SK-N-SH (cell line): ENCODE measurements at regions not wholly inside any gene's neighbourhood (a gene's known extent, or its start where the extent isn't known, plus 50 kb on each side); places are given as distances from the start of the nearest gene placed in this dataset.

ENCODE experiments used
- CTCF ChIP-seq: fragments of 200-600 bp; sonication (generic); IDR thresholded peaks from 2 replicates; pipeline ENCODE4 v1.6.1; 2017; ENCODE audit warnings: antibody characterized with exemption, mild to moderate bottlenecking, moderate library complexity
- EZH2phosphoT487 ChIP-seq: fragments of 200-600 bp; sonication (generic); IDR thresholded peaks from 2 replicates; pipeline ENCODE4 v1.6.1; 2017; ENCODE audit warnings: low read depth, mixed run types, mild to moderate bottlenecking, antibody characterized with exemption, moderate library complexity, borderline replicate concordance
- GABPA ChIP-seq: IDR thresholded peaks from 2 replicates; pipeline ENCODE4 v1.4.0; 2012; ENCODE audit warnings: low read depth, mild to moderate bottlenecking
- GATA2 ChIP-seq: sonication (generic); formaldehyde crosslinking; IDR thresholded peaks from 2 replicates; pipeline ENCODE4 v1.5.0; 2020; ENCODE audit warnings: mild to moderate bottlenecking, missing genetic modification reagents
- NFIC ChIP-seq: IDR thresholded peaks from 2 replicates; pipeline ENCODE4 v1.4.0; 2012; ENCODE audit warnings: borderline replicate concordance
- RAD21 ChIP-seq: IDR thresholded peaks from 2 replicates; pipeline ENCODE4 v1.6.1; 2012; ENCODE audit warnings: mild to moderate bottlenecking, low read length
- RFX5 ChIP-seq: IDR thresholded peaks from 2 replicates; pipeline ENCODE4 v1.6.1; 2012; ENCODE audit warnings: mild to moderate bottlenecking, improper control_type of control experiment, low read length
- SIN3A ChIP-seq: IDR thresholded peaks from 2 replicates; pipeline ENCODE4 v1.6.1; 2012; ENCODE audit warnings: low read depth, mild to moderate bottlenecking, low read length, moderate library complexity, borderline replicate concordance
- TCF12 ChIP-seq: IDR thresholded peaks from 2 replicates; pipeline ENCODE4 v1.4.0; 2012
- TF ChIP-seq, protein P1 (sequence below): IDR thresholded peaks from 2 replicates; pipeline ENCODE4; 2012
- TF ChIP-seq, protein P2 (sequence below): IDR thresholded peaks from 2 replicates; pipeline ENCODE4 v1.4.0; 2012; ENCODE audit warnings: low read depth, borderline replicate concordance
- TF ChIP-seq, protein P3 (sequence below): IDR thresholded peaks from 2 replicates; pipeline ENCODE4 v1.6.1; 2012; ENCODE audit warnings: mild to moderate bottlenecking, low read depth, low read length, moderate library complexity

DNA sequence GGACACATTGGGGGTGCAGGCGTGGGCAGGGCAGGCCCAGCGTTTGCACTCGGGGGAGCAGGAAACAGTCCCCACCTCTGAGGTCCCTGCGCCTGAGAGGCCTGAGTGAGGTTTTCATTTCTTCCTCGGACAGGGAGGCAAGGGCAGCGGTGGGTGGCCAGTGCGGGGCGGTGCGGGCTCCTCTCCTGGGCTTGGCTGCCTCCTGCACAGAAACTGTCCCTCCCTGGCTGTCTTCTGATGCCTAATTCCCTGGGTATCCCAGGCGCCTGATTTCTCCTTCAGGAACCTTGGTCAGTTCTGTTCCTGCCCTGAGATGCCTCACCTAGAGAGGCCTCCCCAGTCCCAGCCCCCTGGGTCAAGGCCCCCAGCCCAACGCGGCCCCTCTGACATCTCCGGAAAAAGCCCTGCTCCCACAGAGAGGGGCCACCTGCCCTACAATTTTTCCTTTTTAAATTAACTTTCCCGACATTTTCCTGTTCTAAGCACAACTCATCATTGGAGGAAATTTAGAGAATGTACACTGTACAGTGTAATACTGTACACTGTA lies 260.3 kb downstream of the ADGRD1 start:
- TF ChIP-seq, protein P1, sequence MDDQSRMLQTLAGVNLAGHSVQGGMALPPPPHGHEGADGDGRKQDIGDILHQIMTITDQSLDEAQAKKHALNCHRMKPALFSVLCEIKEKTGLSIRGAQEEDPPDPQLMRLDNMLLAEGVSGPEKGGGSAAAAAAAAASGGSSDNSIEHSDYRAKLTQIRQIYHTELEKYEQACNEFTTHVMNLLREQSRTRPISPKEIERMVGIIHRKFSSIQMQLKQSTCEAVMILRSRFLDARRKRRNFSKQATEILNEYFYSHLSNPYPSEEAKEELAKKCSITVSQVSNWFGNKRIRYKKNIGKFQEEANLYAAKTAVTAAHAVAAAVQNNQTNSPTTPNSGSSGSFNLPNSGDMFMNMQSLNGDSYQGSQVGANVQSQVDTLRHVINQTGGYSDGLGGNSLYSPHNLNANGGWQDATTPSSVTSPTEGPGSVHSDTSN = no peak
- TF ChIP-seq, protein P2, sequence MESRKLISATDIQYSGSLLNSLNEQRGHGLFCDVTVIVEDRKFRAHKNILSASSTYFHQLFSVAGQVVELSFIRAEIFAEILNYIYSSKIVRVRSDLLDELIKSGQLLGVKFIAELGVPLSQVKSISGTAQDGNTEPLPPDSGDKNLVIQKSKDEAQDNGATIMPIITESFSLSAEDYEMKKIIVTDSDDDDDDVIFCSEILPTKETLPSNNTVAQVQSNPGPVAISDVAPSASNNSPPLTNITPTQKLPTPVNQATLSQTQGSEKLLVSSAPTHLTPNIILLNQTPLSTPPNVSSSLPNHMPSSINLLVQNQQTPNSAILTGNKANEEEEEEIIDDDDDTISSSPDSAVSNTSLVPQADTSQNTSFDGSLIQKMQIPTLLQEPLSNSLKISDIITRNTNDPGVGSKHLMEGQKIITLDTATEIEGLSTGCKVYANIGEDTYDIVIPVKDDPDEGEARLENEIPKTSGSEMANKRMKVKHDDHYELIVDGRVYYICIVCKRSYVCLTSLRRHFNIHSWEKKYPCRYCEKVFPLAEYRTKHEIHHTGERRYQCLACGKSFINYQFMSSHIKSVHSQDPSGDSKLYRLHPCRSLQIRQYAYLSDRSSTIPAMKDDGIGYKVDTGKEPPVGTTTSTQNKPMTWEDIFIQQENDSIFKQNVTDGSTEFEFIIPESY = no peak
- no peak for TF ChIP-seq RAD21
- TF ChIP-seq TCF12 = no peak
- TF ChIP-seq CTCF = no peak
- no peak for TF ChIP-seq EZH2phosphoT487
- no peak for TF ChIP-seq GATA2 (CRISPR knock-in tag)
- TF ChIP-seq NFIC = no peak
- no peak for TF ChIP-seq RFX5
- no peak for TF ChIP-seq SIN3A
- TF ChIP-seq, protein P3, sequence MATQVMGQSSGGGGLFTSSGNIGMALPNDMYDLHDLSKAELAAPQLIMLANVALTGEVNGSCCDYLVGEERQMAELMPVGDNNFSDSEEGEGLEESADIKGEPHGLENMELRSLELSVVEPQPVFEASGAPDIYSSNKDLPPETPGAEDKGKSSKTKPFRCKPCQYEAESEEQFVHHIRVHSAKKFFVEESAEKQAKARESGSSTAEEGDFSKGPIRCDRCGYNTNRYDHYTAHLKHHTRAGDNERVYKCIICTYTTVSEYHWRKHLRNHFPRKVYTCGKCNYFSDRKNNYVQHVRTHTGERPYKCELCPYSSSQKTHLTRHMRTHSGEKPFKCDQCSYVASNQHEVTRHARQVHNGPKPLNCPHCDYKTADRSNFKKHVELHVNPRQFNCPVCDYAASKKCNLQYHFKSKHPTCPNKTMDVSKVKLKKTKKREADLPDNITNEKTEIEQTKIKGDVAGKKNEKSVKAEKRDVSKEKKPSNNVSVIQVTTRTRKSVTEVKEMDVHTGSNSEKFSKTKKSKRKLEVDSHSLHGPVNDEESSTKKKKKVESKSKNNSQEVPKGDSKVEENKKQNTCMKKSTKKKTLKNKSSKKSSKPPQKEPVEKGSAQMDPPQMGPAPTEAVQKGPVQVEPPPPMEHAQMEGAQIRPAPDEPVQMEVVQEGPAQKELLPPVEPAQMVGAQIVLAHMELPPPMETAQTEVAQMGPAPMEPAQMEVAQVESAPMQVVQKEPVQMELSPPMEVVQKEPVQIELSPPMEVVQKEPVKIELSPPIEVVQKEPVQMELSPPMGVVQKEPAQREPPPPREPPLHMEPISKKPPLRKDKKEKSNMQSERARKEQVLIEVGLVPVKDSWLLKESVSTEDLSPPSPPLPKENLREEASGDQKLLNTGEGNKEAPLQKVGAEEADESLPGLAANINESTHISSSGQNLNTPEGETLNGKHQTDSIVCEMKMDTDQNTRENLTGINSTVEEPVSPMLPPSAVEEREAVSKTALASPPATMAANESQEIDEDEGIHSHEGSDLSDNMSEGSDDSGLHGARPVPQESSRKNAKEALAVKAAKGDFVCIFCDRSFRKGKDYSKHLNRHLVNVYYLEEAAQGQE = no peak
- TF ChIP-seq GABPA = no peak
